ENCODE measurements at regions not wholly inside any gene's neighbourhood (a gene's known extent, or its start where the extent isn't known, plus 50 kb on each side); places are given as distances from the start of the nearest gene placed in this dataset.

DNA sequence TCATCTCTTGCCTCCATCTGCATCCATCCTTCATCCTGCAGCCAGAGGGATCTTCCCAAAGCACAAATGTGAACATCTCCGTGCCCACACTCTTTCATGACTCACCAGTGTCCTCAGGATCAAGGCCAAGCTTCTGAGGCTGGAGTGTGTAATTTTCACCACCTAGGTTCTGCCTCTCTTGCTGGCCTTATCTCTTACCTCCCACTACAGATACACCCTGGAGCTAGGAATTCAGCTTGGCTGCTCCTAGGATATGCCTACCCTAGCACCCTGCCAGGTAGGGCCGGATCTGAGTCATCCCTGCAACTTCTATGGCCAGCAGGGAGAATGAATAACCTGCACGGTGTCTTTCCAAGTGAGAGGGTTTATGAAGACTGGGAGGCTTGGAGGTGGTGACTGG, 208.7 kb upstream of the CSF3R start:
- Histone ChIP-seq H3K4me1 (ENCODE audit: control insufficient read depth, insufficient read depth, low read length) (no peaks in the 10 kb centered on the region), H3K4me3 (ENCODE audit: insufficient read depth, low read depth, low read length) (no peak overlapping the region), H3K9me3 (ENCODE audit: control insufficient read depth, low read length) (no peaks in the 10 kb centered on the region), H3K27me3 (ENCODE audit: control insufficient read depth, insufficient read depth, low read length, poor library complexity, severe bottlenecking) (no peaks in the 10 kb centered on the region), H3K27ac (ENCODE audit: insufficient read depth, low read depth, low read length, poor library complexity, severe bottlenecking) (no peak overlapping the region), H3K36me3 (ENCODE audit: control insufficient read depth, insufficient read depth, low read length) (no peaks in the 10 kb centered on the region)
- 83 to 90% methylated on average over 3 of the region's 3 CpGs for WGBS, 2 experiments

DNA sequence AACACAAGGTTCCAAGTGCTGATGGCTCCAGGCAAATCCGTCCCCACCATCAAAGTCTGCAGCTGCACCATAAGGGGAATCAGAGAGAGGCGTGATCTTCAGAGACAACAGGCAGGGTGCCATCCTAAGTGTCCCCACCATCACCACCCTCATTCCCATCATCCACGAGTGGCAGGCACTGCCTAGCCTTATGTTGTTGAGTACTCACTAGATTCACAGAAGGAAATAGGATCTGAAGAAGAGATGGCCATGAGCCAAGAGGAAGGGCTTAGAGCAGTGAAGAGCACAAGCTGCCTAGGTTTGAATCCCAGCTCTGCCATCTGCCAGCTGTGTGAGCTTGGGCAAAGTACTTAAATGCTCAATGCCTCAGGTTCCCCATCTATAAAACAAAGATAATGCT, 207.3 kb upstream of the CSF3R start:
- no peaks in the 10 kb centered on the region for H3K36me3 ChIP-seq (ENCODE audit: control insufficient read depth, insufficient read depth, low read length)
- WGBS, 2 experiments, result 90 to 91% methylated on average over 2 to 3 of the region's 3 CpGs
- no peaks in the 10 kb centered on the region for H3K9me3 ChIP-seq (ENCODE audit: control insufficient read depth, low read length)
- no peaks in the 10 kb centered on the region for H3K27me3 ChIP-seq (ENCODE audit: control insufficient read depth, insufficient read depth, low read length, poor library complexity, severe bottlenecking)
- H3K4me1 ChIP-seq (ENCODE audit: control insufficient read depth, insufficient read depth, low read length), result no peaks in the 10 kb centered on the region
- no peak overlapping the region for H3K27ac ChIP-seq (ENCODE audit: insufficient read depth, low read depth, low read length, poor library complexity, severe bottlenecking)
- no peak overlapping the region for H3K4me3 ChIP-seq (ENCODE audit: insufficient read depth, low read depth, low read length)

DNA sequence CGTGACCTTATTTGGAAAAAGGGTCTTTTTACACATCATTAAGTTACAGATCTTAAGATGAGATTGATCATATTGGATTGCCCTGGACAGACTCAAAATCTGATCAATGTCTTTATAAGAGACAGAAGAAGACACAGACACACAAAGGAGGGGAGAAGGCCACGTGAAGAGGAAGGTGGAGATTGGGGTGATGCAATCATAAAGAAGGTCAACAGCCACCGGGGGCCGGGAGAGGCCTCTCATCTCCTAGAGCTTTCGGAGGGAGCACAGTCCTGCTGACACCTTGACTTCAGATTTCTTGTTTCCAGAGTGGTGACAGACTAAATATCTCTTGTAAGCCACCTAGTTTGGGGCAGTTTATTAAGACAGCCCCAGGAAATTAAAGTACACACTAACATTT, 204.6 kb upstream of the CSF3R start:
- Histone ChIP-seq H3K36me3 (ENCODE audit: control insufficient read depth, insufficient read depth, low read length) (no peaks in the 10 kb centered on the region), H3K27ac (ENCODE audit: insufficient read depth, low read depth, low read length, poor library complexity, severe bottlenecking) (no peak overlapping the region), H3K27me3 (ENCODE audit: control insufficient read depth, insufficient read depth, low read length, poor library complexity, severe bottlenecking) (no peaks in the 10 kb centered on the region), H3K4me3 (ENCODE audit: insufficient read depth, low read depth, low read length) (no peak overlapping the region), H3K9me3 (ENCODE audit: control insufficient read depth, low read length) (no peaks in the 10 kb centered on the region), H3K4me1 (ENCODE audit: control insufficient read depth, insufficient read depth, low read length) (no peaks in the 10 kb centered on the region)
- WGBS, 2 experiments, result 78 to 80% methylated on average over 5 of the region's 5 CpGs

DNA sequence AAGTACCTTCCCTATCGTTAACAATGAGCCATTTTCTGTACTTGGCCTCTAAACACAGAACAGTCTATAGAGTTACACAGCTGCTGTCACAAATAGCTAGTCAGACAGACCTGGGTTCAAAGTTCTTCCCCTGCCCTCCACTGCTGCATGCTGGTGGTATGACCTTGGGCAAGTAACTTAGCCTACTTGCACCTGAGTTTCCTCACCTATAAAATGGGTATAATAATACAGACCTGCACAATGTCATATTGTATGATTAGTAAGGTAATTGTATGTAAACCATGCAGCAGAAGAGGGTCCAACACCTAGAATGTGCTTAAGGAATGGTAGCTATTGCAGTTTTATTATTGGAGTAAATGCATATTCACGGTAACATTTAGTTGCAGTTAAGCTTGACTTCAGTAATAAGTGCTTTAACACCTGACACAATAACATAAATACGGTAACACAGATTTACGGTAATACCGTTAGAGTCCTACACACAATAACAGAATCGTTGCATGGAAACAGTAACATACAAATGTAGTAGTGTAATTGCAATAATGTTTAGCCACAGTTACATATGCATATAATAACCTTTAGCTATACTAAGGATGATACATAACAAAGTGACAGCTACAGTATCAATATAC, 193.3 kb upstream of the CSF3R start:
- Histone ChIP-seq H3K4me3 (ENCODE audit: insufficient read depth, low read depth, low read length) (no peak overlapping the region), H3K9me3 (ENCODE audit: control insufficient read depth, low read length) (no peaks in the 10 kb centered on the region), H3K27ac (ENCODE audit: insufficient read depth, low read depth, low read length, poor library complexity, severe bottlenecking) (no peak overlapping the region), H3K4me1 (ENCODE audit: control insufficient read depth, insufficient read depth, low read length) (peaks cover 15% of the 10 kb centered on the region), H3K36me3 (ENCODE audit: control insufficient read depth, insufficient read depth, low read length) (no peaks in the 10 kb centered on the region), H3K27me3 (ENCODE audit: control insufficient read depth, insufficient read depth, low read length, poor library complexity, severe bottlenecking) (no peaks in the 10 kb centered on the region)
- WGBS, 2 experiments, result 88 to 96% methylated on average over 1 to 6 of the region's 6 CpGs

DNA sequence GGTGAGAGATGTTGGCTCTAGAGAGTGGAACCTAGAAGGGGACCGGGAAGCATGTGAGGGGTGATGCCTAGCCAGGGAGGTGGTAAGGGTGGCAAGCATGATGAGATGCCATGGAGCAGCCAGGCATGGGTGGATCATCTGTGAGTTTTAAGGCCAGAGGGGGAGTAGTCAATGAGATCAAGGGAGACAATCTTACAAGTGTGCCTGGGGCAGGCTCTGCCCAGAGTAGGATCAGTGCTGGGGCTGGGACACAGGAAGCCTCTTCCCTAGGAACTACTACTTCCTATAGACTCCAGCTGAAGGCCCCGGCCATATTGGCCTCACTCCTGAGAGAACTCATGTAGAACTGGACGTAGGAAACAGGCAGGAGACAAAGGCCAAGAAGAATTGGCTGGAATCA, 192.4 kb upstream of the CSF3R start:
- 88 to 94% methylated on average over 3 of the region's 3 CpGs for WGBS, 2 experiments
- Histone ChIP-seq H3K27ac (ENCODE audit: insufficient read depth, low read depth, low read length, poor library complexity, severe bottlenecking) (no peak overlapping the region), H3K36me3 (ENCODE audit: control insufficient read depth, insufficient read depth, low read length) (no peaks in the 10 kb centered on the region), H3K27me3 (ENCODE audit: control insufficient read depth, insufficient read depth, low read length, poor library complexity, severe bottlenecking) (no peaks in the 10 kb centered on the region), H3K4me1 (ENCODE audit: control insufficient read depth, insufficient read depth, low read length) (peaks cover 21% of the 10 kb centered on the region), H3K9me3 (ENCODE audit: control insufficient read depth, low read length) (no peaks in the 10 kb centered on the region), H3K4me3 (ENCODE audit: insufficient read depth, low read depth, low read length) (no peak overlapping the region)

DNA sequence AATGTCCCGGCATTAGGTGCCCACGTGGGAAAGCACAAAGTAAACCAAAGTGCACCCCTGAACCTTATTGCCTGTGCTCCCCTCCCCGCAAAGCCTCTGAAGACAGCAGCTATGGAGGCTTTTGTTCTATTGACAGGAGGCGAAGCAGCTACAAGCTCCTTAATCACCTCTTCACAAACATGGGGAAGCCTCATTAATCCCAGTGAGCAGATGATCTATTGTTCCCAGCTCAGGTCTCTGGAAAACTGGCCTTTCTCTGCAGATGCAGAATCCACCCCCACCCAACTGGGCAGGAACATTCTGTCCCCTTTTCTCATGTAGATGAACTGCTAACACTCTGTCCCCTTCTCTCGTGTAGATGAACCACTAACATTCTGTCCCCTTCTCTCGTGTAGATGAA, 190.5 kb upstream of the CSF3R start:
- no peak overlapping the region for H3K27ac ChIP-seq (ENCODE audit: insufficient read depth, low read depth, low read length, poor library complexity, severe bottlenecking)
- H3K36me3 ChIP-seq (ENCODE audit: control insufficient read depth, insufficient read depth, low read length), result no peaks in the 10 kb centered on the region
- H3K4me3 ChIP-seq (ENCODE audit: insufficient read depth, low read depth, low read length), result no peak overlapping the region
- no peaks in the 10 kb centered on the region for H3K9me3 ChIP-seq (ENCODE audit: control insufficient read depth, low read length)
- 4 to 6% methylated on average over 6 of the region's 6 CpGs for WGBS, 2 experiments
- no peaks in the 10 kb centered on the region for H3K27me3 ChIP-seq (ENCODE audit: control insufficient read depth, insufficient read depth, low read length, poor library complexity, severe bottlenecking)
- peaks cover 31% of the 10 kb centered on the region for H3K4me1 ChIP-seq (ENCODE audit: control insufficient read depth, insufficient read depth, low read length)

DNA sequence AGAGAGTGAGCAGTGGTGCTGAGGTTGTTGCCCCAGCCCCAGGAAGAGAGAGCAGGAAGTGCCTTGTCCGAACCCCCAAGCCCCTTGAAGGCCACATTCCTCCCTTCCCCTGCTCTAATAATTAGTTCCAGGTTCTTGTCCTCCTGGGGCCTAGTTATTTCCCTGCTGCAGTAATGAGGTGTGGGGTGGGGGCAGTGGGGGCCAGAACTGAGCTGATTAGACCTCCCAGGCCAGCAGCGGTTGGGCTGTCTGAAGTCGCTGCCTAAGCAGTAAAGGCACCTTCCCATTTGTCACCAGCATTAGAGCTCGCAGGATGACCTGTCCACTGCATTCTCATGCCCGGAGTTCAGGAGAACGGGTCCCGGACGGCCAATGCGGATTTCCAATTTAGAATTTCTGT, 186.5 kb upstream of the CSF3R start:
- H3K4me1 ChIP-seq (ENCODE audit: control insufficient read depth, insufficient read depth, low read length), result peaks cover 34% of the 10 kb centered on the region
- WGBS, 2 experiments, result 88 to 91% methylated on average over 9 of the region's 9 CpGs
- H3K27ac ChIP-seq (ENCODE audit: insufficient read depth, low read depth, low read length, poor library complexity, severe bottlenecking), result peak overlapping the region; percentile 9
- H3K9me3 ChIP-seq (ENCODE audit: control insufficient read depth, low read length), result no peaks in the 10 kb centered on the region
- no peaks in the 10 kb centered on the region for H3K36me3 ChIP-seq (ENCODE audit: control insufficient read depth, insufficient read depth, low read length)
- no peaks in the 10 kb centered on the region for H3K27me3 ChIP-seq (ENCODE audit: control insufficient read depth, insufficient read depth, low read length, poor library complexity, severe bottlenecking)
- H3K4me3 ChIP-seq (ENCODE audit: insufficient read depth, low read depth, low read length), result no peak overlapping the region

DNA sequence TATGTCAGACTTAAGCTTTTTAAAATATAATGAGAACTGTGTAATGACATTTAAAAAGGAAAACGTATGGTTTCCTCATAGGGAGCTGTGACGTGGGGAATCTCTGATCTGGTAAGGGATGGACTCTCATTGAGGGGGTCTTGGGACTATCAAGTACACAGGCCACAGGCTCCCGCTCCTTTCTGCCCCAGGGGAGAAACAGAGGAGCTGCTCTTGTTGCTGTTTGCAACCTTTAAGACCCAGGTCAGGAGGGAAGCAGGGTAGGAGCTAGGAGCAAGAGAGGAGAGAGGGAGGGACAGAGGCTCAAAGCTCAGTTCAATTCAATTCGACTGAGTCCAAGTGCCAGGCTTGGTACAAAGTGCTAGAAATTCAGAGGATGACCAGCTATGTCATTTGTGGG, 185.1 kb upstream of the CSF3R start:
- Histone ChIP-seq H3K27me3 (ENCODE audit: control insufficient read depth, insufficient read depth, low read length, poor library complexity, severe bottlenecking) (no peaks in the 10 kb centered on the region), H3K9me3 (ENCODE audit: control insufficient read depth, low read length) (no peaks in the 10 kb centered on the region), H3K4me3 (ENCODE audit: insufficient read depth, low read depth, low read length) (no peak overlapping the region), H3K36me3 (ENCODE audit: control insufficient read depth, insufficient read depth, low read length) (no peaks in the 10 kb centered on the region), H3K4me1 (ENCODE audit: control insufficient read depth, insufficient read depth, low read length) (peaks cover 26% of the 10 kb centered on the region), H3K27ac (ENCODE audit: insufficient read depth, low read depth, low read length, poor library complexity, severe bottlenecking) (no peak overlapping the region)
- 88% methylated on average over 4 of the region's 4 CpGs for WGBS, 2 experiments

DNA sequence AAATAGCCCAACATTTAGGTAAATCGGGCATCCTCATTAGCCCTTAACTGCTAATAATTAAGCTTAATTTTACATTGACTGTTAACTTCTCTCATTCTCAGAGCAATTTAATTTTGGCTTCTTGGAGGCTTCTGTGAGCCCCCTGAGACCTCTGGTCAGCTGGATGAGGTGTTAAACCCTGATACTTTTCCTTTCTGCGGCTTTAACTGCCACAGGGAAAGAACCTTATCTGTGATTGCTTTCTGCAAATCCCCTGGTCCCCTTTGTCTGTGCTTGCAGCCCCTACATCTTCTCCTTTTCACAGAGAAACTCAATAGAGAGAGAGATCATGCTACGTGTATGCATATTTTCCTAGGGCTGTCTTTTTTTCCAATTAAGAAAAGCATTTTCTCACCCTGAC, 184.5 kb upstream of the CSF3R start:
- Histone ChIP-seq H3K27ac (ENCODE audit: insufficient read depth, low read depth, low read length, poor library complexity, severe bottlenecking) (no peak overlapping the region), H3K27me3 (ENCODE audit: control insufficient read depth, insufficient read depth, low read length, poor library complexity, severe bottlenecking) (no peaks in the 10 kb centered on the region), H3K9me3 (ENCODE audit: control insufficient read depth, low read length) (no peaks in the 10 kb centered on the region), H3K4me3 (ENCODE audit: insufficient read depth, low read depth, low read length) (no peak overlapping the region), H3K36me3 (ENCODE audit: control insufficient read depth, insufficient read depth, low read length) (no peaks in the 10 kb centered on the region), H3K4me1 (ENCODE audit: control insufficient read depth, insufficient read depth, low read length) (peaks cover 21% of the 10 kb centered on the region)
- WGBS, 2 experiments, result 72 to 73% methylated on average over 3 of the region's 3 CpGs

DNA sequence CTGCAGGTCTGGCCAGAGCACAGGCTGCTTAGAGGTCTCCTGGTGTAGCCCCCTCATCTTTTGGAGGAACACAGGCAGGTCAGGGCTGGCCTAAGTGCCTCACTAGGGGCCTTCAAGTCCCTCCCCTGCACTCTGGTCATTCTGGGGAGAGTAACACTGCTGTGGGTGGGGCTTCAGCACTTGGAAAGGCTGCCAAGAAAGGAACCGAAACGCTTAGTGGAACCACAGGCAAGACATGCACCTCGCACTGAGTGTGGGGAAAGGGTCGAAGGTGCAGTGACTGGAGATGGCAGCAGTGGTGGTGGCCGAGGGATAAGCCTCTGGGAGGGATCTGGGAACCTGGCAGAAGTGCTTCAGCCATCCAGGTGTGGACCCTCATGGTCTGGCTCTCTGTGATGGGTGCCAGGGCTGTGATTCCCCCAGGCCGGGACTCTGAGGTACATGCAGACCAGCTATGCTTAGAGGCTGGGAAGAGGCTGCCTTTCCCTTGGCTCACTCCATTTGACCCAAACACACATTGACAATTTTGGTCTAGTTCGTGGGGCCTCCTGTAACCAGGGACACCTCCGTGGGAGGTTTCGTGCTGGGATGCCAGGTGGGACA, 182.9 kb upstream of the CSF3R start:
- WGBS, 2 experiments, result 94 to 97% methylated on average over 9 of the region's 9 CpGs
- Histone ChIP-seq H3K36me3 (ENCODE audit: control insufficient read depth, insufficient read depth, low read length) (no peaks in the 10 kb centered on the region), H3K4me3 (ENCODE audit: insufficient read depth, low read depth, low read length) (no peak overlapping the region), H3K9me3 (ENCODE audit: control insufficient read depth, low read length) (no peaks in the 10 kb centered on the region), H3K27ac (ENCODE audit: insufficient read depth, low read depth, low read length, poor library complexity, severe bottlenecking) (no peak overlapping the region), H3K27me3 (ENCODE audit: control insufficient read depth, insufficient read depth, low read length, poor library complexity, severe bottlenecking) (no peaks in the 10 kb centered on the region), H3K4me1 (ENCODE audit: control insufficient read depth, insufficient read depth, low read length) (peaks cover 20% of the 10 kb centered on the region)
